Choroid plexus epithelial cell (primary cell): ENCODE measurements at regions not wholly inside any gene's neighbourhood (a gene's known extent, or its start where the extent isn't known, plus 50 kb on each side); places are given as distances from the start of the nearest gene placed in this dataset.
A peak's percentile ranks its signal among the peaks of the same experiment; 100 is the strongest.

Source experiments
- DNase-seq: peaks from one replicate; pipeline ENCODE4 v3.0.0-alpha.2; 2010; ENCODE audit warnings: low read depth
- H3K4me3 ChIP-seq: 2 replicates; pipeline ENCODE4 v1.5.1; 2011; ENCODE audit warnings: low read depth, mild to moderate bottlenecking, control low read depth, low read length, moderate library complexity
- TF ChIP-seq, protein P1 (sequence below): conservative IDR thresholded peaks from 2 replicates; pipeline ENCODE4 v1.5.1; 2011; ENCODE audit warnings: low read depth, mild to moderate bottlenecking, control low read depth, inconsistent platforms, low read length, moderate library complexity

DNA sequence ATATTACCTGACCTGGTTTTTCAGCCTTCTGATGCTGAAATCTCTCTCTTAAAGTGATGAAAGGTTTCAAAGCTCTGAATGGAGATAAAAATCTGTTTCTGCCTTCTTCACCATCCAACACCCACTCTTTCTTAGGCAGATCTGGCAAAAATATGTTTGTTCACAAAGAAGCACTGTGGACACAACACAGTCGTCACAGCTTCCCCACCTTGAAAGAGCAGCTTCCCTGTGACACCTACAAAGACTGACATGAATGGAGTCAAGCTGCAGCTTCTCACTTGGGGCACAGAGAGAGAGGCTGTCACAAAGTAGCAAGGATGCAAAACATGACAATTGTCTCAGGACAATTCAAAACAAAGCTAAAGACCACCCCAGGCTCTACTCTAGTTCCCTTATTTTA lies 86.5 kb downstream of the ICOS start:
- H3K4me3 ChIP-seq: no peak overlapping the region
- TF ChIP-seq, protein P1, sequence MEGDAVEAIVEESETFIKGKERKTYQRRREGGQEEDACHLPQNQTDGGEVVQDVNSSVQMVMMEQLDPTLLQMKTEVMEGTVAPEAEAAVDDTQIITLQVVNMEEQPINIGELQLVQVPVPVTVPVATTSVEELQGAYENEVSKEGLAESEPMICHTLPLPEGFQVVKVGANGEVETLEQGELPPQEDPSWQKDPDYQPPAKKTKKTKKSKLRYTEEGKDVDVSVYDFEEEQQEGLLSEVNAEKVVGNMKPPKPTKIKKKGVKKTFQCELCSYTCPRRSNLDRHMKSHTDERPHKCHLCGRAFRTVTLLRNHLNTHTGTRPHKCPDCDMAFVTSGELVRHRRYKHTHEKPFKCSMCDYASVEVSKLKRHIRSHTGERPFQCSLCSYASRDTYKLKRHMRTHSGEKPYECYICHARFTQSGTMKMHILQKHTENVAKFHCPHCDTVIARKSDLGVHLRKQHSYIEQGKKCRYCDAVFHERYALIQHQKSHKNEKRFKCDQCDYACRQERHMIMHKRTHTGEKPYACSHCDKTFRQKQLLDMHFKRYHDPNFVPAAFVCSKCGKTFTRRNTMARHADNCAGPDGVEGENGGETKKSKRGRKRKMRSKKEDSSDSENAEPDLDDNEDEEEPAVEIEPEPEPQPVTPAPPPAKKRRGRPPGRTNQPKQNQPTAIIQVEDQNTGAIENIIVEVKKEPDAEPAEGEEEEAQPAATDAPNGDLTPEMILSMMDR: no peak
- DNase-seq: no peak

DNA sequence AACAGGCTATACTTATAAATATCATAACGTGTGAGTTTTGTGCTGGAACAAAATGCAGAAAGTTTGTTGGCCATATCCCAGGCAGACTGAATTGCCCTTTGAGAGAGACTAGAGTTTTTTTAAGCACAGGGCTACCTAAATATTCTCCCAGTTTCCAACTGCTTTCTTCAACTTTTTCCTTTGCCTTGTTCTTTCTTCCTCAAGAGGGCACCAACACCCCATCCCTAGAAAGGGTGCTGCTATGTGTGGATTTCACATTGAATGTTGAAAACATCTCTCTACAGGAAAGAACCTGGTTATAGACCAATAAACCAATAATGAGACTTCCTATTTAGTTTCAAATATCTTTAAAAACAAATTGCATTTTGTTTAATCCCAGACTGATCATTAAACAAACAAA lies 87.9 kb downstream of the ICOS start:
- peak; percentile 65 for DNase-seq
- TF ChIP-seq, protein P1: peak; percentile 77
- H3K4me3 ChIP-seq: no peak overlapping the region

DNA sequence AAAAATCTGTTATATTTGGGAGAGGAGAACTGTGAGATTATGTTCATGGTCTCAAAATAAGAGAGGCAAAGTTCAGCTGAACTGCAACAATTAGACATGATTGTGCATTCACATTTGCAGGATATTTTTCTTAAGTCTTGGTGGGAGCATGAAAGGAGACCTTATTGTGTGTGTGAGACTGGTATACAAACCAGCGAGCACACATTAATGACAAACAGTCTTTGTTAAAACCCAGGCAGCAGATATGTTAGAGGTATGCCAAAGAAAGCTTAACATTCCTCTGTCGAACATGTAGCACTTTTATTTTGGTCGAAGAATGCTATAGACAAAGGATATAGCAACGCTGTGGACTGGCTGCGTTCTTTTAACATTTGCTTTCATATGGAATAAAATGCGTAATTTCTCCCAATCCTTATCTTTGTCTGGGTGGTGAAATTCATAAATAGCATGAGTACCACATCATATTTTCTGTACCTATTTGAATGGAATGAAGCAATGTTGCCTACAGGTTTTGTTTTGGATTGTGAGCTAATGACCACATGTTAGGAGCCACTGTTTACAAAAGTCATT lies 88.4 kb downstream of the ICOS start:
- TF ChIP-seq, protein P1: no peak
- no peak for DNase-seq
- no peak overlapping the region for H3K4me3 ChIP-seq

DNA sequence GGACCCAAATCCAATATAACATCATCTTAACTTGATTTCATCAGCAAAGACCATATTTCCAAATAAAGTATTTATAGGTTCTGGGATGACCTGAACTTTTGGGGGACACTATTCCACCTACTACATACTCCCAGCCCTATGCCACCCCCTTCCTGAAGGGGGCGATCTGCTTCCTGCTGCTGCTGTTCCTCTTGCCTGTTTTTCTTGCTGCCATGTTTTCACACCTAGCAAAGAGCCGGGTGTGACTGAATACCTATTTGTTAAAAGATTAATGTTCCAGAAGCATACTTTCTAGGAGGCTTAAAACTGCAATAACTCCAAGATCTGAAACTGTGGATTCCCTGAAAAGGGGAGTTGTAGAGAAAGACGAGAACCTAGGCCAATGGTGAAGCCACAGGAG lies 89.7 kb downstream of the ICOS start:
- TF ChIP-seq, protein P1: no peak
- H3K4me3 ChIP-seq: no peak overlapping the region
- DNase-seq: no peak

DNA sequence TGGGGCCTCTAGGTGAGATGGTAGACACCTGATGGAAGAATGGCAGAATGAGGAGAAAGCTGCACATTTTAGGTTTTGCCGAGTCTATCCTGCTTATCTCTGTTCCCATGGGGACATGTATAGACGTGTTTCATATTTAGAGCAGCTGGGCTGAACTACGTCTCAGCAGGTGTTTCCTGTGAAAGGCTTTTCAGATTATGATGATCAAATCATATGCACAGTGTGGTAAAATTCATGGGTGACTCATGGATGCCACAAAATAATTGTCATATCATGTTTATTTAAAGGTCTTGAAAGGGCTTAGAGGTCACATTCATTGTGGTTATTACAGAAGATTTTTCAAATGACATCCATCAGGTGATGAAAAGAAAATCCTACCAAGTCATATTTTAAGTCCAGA lies 90.5 kb downstream of the ICOS start:
- TF ChIP-seq, protein P1: no peak
- peak; percentile 62 for DNase-seq
- H3K4me3 ChIP-seq: no peak overlapping the region

DNA sequence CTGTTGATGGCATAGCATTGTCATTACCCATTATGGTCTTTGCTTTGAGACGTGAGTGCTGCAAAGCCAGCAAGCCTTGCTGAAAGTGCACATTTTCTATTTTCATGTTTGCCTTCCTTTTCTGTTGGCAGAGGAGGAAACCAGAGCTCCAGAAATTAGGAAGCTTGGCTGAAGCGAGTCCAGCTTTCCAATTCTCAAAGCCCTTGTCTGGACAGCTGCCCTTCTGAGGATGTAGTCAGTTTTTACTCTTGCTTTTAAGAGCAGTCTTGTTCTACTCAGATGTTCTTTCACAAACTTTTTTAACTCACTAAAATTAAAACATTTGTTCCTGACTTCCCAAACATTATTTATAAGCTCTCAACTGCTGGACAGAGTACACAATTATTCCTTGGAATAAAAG lies 93.8 kb downstream of the ICOS start:
- TF ChIP-seq, protein P1: no peak
- H3K4me3 ChIP-seq: no peak overlapping the region
- DNase-seq: no peak

DNA sequence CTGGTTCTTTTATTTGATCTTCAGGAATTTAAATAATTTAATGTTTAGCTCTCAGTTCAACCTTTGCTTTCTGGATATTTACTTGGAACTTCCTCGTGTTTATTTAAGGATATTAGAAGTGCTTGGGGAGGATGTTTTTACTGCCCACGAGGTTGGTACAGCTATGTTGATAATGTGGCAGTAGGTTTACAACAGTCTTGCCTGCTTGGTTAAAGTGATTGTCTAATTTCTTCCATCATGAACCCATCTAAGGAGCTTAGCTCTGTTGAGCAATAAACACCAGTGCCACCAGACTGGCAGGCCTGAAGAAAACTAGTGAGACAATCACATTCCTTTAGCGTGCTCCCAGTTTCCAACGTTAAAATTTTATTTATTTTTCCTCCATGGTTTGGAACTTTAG lies 94.5 kb downstream of the ICOS start:
- no peak for DNase-seq
- H3K4me3 ChIP-seq: no peak overlapping the region
- TF ChIP-seq, protein P1: no peak
